NCI-H748 (cell line): ENCODE measurements at regions not wholly inside any gene's neighbourhood (a gene's known extent, or its start where the extent isn't known, plus 50 kb on each side); places are given as distances from the start of the nearest gene placed in this dataset.

Experiments used
- DNase-seq: peaks from one replicate; lab custom pipeline; 2025; ENCODE audit not compliant: unreplicated experiment; lab: John Stamatoyannopoulos, UW

DNA sequence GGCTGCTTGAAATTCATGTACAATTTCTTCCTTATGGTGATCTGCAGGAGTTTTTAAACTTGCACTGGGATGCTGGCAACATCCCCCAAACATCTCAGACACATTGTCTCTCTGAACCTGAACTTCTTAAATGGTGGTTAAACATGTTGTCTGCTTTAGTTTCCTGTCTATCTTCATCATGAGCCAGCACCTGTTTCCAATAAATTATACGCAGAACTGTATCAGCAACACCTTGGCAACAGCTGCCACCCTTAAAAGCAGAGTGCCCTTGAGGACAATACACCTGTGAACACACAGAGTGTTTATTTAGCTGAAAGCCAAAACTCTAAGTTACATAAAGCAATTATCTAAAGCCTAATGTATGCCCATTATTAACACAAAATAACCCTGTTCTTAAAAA is 242.9 kb downstream of the WNT5A start:
- DNase-seq, result peak; percentile 98

DNA sequence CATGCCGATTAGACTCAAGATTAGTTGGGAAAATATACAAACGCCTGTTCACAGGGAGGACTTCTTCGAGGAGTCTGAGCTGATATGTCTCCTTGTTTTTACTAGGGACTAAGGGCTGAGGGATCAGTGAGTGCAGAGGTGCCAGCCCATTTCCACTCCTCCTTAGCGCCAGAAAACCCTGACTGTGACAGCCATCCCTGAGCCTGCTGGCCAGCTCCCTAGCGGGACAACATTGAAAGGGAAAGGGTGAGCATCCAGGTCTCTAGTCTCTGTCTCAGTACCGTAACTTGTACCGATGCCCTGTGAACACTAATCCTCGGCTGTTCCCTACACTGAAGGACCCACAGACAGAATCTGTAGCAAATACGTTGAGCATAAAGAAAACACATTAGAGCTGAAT is 243.4 kb downstream of the WNT5A start:
- peak; percentile 69 for DNase-seq

DNA sequence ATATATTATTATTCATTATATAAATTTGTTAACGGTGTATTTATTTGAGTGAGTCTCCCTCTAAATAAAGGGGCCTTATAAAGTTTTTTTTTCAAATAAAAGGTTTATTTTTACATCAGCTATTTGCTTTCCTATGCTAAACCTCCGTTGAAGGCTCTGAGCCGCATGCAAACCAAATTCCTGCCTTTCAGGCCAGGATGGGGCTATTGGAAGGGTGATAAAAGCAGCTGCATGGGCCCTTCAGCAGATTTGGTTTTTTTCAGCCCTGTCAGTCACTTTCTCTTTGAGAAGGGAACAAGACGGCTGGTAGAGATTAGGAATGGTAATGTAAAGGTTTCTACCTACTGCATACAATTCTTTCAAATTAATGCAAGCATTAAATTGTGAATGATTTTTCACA is 244.2 kb downstream of the WNT5A start:
- no peak for DNase-seq

DNA sequence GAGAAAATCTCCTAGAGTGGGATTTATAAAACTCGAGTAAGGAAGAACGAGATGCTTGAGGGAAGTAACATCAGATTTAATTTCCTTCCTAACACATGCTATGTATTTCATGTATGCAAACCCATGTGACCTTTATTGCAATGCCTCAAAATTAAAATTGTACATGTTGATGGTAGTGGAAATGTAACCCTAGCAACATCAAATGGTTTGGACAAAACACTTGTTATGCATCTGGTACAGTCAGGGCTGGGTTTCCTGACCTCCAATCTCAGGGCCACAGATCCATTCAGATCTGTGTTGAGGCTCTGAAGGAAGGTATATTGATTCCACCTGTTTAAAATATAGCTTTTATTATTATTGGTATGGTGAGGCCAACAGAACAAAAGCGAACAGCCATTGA is 246.0 kb downstream of the WNT5A start:
- peak; percentile 7 for DNase-seq

- no peak for DNase-seq
Measured at GRCh38 chr3:55235416-55235815, 251.7 kb downstream of the WNT5A start.

DNA sequence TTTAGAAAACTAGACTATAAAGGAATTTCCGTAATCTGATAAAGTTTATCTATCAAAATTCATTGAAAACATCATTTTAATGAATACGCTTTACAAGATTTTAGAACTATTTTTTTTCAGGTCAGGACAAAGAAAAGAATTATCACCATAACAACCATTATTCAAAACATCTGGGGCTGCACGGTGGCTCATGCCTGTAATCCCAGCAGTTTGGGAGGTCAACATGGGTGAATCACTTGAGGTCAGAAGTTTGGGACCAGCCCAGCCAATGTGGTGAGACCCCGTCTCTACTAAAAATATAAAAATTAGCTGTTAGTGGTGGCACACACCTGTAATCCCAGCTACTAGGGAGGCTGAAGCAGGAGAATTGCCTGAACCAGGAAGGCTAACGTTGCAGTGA is 260.4 kb downstream of the WNT5A start:
- DNase-seq, result no peak

GRCh38 chr3:55218577-55218976 is 268.5 kb downstream of the WNT5A start:
- no peak for DNase-seq

- peak; percentile 28 for DNase-seq
Measured at GRCh38 chr3:55207744-55208143, 279.4 kb downstream of the WNT5A start.

DNA sequence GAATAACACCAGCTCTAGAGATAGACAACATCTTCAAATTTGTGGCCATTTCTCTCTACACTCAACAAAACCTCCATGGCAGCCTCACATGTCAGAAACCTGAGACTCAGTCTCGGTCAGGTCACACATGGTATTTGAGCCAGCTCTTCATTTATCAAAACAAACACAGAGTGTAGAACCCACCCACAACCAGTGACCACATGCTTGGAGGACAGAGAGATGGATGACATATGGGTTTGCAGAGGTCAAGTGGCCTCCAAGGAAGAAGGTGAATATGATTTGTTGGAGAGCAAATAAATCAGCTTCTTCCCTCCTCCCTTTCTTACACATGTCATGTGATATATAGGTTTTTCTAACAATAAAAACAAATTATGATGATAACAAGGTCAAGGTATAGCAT is 278.1 kb upstream of the LRTM1 start:
- DNase-seq, result peak; percentile 77

DNA sequence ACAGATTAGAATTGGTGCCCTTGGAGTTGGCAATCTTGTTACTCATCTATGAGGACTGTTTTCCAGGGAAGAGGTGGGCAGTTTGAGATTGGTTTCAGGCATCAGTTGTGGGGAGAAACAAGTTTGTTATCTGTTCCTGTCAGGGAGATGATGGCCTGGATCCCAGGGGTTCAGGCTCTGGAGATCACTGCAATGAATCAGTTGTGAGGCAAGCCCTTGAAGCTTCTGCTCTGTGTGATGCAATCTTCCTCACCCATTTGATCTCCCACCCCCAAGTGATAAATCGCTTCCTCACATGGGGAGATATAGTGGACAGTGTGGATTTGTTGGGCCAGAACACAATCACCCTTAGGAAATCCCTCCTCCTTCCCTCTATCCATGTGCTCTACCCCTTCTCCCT is 276.6 kb upstream of the LRTM1 start:
- DNase-seq, result no peak

DNA sequence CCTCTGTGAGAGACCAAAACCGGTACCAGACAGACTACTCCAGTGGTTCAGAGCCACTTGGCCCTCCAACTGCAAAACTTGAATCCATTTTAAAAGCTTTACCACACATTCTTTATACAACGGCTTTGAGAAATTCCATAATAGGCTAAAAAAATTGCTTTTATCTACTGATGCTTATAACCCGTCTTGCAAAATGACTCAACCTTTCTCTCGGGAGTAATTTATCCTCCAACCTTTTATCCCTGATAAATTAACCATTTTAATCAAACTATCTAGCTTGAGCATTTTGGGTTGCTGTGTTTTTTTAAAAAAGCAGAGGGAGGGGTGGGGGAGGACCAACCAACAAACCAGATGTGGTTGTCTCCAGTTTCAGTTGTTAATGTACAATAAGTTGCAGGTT is 275.7 kb upstream of the LRTM1 start:
- DNase-seq, result no peak

- no peak for DNase-seq
Measured at GRCh38 chr3:55203006-55203405, 275.1 kb upstream of the LRTM1 start.

GRCh38 chr3:55202326-55202725 is 274.5 kb upstream of the LRTM1 start:
- no peak for DNase-seq

DNA sequence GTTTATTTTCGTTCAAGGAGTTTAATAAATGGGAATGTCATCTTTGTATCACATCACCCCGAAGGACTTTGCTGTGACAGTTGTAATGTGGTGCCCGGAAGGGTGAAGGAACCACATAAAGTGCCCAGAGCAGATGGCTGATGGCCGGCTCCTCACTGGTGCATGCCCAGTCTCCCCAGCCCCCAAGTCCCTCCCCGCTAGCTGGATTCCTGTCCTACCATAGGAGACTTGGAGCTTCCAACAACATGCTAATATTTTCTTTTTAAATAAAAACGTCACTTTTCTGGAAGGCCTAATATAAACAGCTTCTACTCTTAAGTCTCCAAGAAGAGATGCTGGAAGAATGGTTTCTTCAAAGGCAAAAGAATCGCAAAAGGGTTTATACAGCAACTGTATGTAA is 273.9 kb upstream of the LRTM1 start:
- DNase-seq, result no peak

- no peak for DNase-seq
Measured at GRCh38 chr3:55200906-55201305, 273.0 kb upstream of the LRTM1 start.

DNA sequence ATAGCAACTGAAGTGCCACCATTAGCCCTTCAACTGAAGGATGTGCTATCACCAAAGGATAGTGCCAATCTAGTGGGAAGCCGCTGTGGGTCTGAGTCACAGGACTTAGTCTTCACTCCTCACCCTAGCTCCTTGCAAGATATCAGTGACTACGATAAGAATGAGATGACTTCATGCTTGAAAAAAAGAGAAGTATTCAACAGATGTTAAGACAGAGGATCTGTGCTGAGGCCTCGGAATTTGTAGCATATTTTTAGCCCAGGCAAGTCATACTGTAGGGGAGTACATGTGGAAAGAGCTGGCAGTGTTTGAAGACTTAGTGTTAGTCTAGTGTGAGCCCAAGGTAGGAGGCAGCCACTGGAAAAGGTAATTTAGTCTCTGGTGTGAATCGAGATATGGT is 270.7 kb upstream of the LRTM1 start:
- no peak for DNase-seq

DNA sequence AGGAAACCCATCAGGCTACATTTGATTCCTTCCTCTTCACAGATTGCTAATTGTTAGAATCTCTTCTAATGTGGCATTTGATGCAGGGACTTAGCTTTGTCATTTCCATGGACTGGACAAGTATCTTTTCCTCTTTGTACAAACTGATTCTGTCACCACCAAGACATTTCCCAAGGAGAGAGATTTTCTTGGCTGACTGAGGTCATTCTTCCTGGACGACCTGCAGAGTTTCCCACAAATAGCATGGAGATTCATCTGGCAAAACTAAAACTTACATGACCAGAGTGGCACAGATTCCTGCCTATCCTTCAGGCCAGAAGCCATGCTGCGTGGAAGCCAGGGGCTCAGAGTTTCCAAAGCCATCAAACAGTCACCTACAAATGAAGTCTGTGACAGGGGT is 269.2 kb upstream of the LRTM1 start:
- DNase-seq, result no peak

GRCh38 chr3:55196495-55196894 is 268.6 kb upstream of the LRTM1 start:
- no peak for DNase-seq

DNA sequence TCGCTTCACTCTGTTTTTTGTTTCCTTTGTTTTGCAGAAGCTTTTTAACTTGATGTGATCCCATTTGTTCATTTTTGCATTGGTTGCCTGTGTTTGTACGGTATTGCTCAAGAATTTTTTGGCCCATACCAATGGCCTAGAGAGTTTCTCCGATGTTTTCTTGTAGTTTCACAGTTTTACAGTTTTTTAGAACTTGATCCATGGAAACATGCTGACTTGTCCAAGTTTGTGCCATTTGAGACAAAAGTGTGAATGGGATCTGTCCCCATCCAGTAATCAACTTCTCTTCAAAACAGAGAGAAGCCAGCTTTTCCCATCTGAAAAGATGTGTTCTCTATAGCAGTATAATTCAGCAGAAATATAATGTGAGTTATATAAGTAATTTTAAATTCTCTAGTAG is 266.5 kb upstream of the LRTM1 start:
- no peak for DNase-seq

DNA sequence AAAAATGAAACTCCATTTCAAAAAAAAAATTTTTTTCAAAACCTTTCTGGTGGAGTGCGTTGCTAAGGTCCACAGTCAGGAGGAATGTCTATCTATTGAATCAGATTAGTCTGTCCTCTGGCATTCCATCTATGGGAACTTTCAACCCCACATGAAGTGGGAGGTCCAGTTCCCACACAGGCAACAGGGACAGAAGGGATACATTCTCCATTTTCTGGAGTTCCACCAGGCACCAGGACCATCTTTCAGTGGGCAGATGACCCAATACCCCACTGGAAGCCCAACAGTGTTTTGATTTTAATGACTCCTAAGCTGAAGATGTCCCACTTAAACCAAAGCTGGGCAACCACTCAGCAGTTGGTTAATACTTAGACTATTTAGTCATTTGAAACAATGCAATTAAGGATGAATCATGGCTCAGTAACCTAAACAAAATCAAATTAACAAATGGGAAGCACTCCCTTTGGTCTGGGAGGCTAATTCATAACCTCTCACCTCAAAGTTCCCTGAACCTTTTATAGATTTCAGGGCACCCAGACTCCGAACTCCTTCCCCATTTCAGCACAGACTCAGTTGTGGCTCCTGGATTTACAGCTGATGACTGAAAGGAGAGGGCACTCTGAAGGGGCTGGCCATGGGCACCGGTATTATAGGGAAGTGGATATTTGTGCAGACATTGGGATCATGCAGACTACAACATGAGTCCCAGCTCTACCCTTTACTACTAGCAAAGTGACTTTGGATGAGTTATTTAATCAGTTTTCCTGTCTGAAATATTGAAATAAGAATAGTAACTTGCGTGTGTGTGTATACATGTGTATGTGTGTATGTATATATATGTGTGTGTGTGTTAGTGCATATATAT is 264.3 kb upstream of the LRTM1 start:
- DNase-seq, result no peak

DNA sequence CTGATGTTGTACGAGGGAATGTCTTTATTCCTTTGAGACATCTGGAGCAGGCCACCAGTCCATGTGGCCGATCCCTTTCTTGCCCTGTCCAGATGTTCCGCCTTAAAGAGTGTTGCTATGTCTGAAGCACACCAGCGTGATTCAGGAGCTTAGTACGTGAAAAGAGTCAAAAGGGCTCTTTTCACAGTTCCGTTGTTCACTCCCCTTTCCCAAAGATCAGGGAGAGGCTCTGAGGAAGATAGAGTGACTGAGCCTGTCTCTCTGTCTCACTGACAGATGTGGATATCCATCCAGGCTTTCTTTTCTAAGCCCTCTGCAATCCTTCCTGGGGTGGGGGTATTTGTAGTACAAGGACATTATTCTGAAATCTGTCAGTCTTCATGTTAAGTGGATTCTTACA is 262.5 kb upstream of the LRTM1 start:
- no peak for DNase-seq

DNA sequence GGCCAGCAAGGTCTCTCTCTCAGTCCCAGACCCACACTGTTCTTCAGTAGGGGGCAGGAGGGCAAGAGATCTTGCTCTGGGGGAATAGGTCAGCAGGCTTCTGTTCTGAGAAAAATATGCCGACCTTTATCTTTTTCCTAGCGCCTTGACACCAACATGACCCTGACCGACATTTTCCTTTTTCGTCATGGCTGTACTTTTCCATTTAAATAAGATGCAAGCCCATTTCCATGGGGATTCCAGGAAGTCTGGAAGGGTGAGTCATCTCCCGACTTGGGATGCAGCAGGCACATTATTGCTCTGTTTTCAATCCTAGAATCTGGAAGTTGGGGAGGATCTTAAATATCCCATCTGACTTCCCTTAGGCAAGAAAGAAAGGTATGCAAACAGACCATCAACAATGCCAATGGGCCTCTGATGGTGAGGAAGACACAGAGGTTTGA is 261.5 kb upstream of the LRTM1 start:
- DNase-seq, result no peak

DNA sequence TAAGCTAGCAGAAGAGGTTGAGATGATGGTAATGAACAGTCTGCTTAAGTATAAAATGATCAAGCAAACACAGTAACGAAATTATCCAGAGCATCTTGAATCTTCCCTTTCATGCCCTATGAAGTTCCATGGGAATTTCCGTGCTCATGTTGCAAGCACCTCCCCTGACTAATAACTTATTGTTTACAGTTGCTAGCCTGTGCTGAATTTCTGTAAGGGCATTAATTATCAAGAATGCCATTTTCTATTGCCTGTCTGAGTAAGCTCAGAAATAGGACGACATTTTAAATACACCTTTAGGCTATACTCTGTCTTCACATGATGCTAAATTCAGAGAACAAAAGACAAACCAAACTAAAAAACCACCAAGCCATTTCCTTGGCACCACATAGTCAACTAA is 257.5 kb upstream of the LRTM1 start:
- DNase-seq, result peak; percentile 7
